ENCODE measurements at regions not wholly inside any gene's neighbourhood (a gene's known extent, or its start where the extent isn't known, plus 50 kb on each side); places are given as distances from the start of the nearest gene placed in this dataset.

DNA sequence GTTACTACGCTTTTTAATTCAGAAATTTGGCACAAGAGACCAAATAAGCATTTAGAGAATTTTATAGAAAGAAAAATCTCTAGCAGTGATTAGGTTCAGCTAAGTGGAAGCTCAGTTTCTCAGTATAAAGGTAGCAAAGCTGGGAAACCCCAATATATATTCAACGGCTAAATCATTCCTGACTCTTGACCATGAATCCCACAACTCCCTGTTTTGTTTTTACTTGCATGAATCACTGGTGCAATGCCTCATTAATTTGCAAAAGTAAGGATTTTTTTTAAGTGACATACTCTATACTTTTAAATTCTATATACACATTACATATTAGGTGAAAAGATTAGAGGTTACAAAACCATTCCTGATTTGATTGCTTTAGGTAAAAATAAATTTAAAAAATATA, 74.3 kb upstream of the PLEKHG7 start:
- TF ChIP-seq POLR2AphosphoS5 (IDR thresholded peaks at IDR 0.05; ENCODE audit: low read depth): no peak
- no peak for TF ChIP-seq EZH2 (IDR thresholded peaks at IDR 0.05; ENCODE audit: low read depth, unreplicated experiment)
- TF ChIP-seq, protein P1, sequence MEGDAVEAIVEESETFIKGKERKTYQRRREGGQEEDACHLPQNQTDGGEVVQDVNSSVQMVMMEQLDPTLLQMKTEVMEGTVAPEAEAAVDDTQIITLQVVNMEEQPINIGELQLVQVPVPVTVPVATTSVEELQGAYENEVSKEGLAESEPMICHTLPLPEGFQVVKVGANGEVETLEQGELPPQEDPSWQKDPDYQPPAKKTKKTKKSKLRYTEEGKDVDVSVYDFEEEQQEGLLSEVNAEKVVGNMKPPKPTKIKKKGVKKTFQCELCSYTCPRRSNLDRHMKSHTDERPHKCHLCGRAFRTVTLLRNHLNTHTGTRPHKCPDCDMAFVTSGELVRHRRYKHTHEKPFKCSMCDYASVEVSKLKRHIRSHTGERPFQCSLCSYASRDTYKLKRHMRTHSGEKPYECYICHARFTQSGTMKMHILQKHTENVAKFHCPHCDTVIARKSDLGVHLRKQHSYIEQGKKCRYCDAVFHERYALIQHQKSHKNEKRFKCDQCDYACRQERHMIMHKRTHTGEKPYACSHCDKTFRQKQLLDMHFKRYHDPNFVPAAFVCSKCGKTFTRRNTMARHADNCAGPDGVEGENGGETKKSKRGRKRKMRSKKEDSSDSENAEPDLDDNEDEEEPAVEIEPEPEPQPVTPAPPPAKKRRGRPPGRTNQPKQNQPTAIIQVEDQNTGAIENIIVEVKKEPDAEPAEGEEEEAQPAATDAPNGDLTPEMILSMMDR (conservative IDR thresholded peaks at IDR 0.05; ENCODE audit: low read depth in 2 of 2): no peak
- no peak for TF ChIP-seq ZNF331 (CRISPR knock-in tag; IDR thresholded peaks at IDR 0.05; ENCODE audit: low read depth)
- TF ChIP-seq EZH2phosphoT487 (IDR thresholded peaks at IDR 0.05; ENCODE audit: unreplicated experiment): no peak
- no peak for TF ChIP-seq CREB1 (CRISPR knock-in tag; IDR thresholded peaks at IDR 0.05; ENCODE audit: low read depth)
- TF ChIP-seq, protein P2, sequence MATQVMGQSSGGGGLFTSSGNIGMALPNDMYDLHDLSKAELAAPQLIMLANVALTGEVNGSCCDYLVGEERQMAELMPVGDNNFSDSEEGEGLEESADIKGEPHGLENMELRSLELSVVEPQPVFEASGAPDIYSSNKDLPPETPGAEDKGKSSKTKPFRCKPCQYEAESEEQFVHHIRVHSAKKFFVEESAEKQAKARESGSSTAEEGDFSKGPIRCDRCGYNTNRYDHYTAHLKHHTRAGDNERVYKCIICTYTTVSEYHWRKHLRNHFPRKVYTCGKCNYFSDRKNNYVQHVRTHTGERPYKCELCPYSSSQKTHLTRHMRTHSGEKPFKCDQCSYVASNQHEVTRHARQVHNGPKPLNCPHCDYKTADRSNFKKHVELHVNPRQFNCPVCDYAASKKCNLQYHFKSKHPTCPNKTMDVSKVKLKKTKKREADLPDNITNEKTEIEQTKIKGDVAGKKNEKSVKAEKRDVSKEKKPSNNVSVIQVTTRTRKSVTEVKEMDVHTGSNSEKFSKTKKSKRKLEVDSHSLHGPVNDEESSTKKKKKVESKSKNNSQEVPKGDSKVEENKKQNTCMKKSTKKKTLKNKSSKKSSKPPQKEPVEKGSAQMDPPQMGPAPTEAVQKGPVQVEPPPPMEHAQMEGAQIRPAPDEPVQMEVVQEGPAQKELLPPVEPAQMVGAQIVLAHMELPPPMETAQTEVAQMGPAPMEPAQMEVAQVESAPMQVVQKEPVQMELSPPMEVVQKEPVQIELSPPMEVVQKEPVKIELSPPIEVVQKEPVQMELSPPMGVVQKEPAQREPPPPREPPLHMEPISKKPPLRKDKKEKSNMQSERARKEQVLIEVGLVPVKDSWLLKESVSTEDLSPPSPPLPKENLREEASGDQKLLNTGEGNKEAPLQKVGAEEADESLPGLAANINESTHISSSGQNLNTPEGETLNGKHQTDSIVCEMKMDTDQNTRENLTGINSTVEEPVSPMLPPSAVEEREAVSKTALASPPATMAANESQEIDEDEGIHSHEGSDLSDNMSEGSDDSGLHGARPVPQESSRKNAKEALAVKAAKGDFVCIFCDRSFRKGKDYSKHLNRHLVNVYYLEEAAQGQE (IDR thresholded peaks at IDR 0.05; ENCODE audit: unreplicated experiment): no peak
- no peak for TF ChIP-seq JUNB (IDR thresholded peaks at IDR 0.05; ENCODE audit: unreplicated experiment)

Measured in GM23338 (cell line).